Fibroblast of pulmonary artery (primary cell): ENCODE measurements at regions not wholly inside any gene's neighbourhood (a gene's known extent, or its start where the extent isn't known, plus 50 kb on each side); places are given as distances from the start of the nearest gene placed in this dataset.
A peak's percentile ranks its signal among the peaks of the same experiment; 100 is the strongest.

Experiments used
- DNase-seq: peaks from one replicate; pipeline ENCODE4 v3.0.0-alpha.2; 2010; ENCODE audit warnings: low read depth
- H3K4me3 ChIP-seq: replicated peaks from 2 replicates; pipeline ENCODE4 v1.5.1; 2011; ENCODE audit warnings: low read depth, mild to moderate bottlenecking, control low read depth, low read length, moderate library complexity
- TF ChIP-seq, protein P1 (sequence below): IDR thresholded peaks from 2 replicates; pipeline ENCODE4 v1.5.1; 2011; ENCODE audit warnings: mild to moderate bottlenecking, control low read depth, low read length, inconsistent platforms; ENCODE audit errors: missing control alignments

DNA sequence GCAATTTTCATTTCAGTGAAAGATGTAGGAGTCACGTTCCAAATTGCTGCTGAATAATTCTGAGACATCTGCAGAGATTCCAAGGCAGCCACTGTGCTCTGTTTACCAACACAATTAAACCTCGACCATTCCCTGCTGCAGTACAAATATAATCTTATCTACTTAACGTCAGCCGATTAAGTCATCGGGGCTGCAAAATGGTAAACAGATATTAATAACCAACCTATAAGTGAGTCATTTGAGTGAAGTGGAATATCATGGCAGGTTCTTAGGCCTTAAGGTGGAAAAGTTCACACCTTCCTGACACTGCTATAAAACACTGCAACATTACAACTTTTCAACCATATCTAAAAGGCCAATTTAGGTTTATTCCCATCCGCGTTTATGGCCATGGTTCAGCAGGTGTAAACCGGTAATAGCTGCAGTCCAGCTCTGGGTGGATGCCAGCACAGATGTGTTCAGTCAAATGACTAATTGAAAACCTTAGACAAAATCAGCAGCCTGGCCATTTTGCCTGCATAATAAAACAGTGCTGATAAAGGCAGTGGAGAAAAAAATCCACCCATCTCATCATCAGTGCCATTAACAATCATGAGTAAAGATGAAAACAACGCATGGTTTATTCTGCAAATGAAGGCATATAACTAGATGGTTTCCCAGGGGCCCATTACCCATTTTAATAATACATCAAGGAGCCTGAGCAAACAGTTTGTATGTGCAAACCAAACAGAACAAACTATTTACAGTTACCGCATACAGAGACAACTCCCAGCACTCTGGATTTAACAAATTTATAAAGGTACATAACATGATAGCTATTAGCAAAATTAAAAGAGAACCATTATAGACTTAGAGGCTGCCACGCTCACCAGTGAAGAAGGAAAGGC is 202.9 kb upstream of the IRX3 start:
- no peak overlapping the region for H3K4me3 ChIP-seq
- peak; percentile 34 for DNase-seq

DNA sequence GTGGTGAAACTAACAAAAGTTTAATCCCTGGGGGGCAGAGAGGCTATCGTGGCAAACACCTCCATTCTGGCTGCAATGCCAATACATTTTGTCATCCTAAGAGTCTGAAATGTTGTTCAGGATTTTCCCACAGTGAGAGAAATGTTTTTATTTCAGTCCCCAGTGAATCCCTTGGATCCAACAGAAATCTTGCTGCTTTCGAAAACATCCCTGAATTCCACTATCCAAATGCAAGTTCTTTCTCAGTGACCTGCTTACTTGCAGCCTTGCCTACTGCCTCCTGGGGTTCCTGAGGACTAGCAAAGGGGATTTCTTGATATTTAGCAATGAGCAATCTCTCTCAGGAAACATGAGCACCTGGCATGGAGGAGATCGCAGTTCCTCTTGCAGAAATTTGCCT is 202.1 kb upstream of the IRX3 start:
- TF ChIP-seq, protein P1, sequence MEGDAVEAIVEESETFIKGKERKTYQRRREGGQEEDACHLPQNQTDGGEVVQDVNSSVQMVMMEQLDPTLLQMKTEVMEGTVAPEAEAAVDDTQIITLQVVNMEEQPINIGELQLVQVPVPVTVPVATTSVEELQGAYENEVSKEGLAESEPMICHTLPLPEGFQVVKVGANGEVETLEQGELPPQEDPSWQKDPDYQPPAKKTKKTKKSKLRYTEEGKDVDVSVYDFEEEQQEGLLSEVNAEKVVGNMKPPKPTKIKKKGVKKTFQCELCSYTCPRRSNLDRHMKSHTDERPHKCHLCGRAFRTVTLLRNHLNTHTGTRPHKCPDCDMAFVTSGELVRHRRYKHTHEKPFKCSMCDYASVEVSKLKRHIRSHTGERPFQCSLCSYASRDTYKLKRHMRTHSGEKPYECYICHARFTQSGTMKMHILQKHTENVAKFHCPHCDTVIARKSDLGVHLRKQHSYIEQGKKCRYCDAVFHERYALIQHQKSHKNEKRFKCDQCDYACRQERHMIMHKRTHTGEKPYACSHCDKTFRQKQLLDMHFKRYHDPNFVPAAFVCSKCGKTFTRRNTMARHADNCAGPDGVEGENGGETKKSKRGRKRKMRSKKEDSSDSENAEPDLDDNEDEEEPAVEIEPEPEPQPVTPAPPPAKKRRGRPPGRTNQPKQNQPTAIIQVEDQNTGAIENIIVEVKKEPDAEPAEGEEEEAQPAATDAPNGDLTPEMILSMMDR = no peak
- no peak for DNase-seq
- no peak overlapping the region for H3K4me3 ChIP-seq

More for the DNA sequence above, 202.9 kb upstream of the IRX3 start:
- TF ChIP-seq, protein P1 = no peak

- DNase-seq = no peak
- H3K4me3 ChIP-seq = no peak overlapping the region
- TF ChIP-seq, protein P1 = no peak
Measured at GRCh38 chr16:54487933-54488332, 201.3 kb upstream of the IRX3 start.

DNA sequence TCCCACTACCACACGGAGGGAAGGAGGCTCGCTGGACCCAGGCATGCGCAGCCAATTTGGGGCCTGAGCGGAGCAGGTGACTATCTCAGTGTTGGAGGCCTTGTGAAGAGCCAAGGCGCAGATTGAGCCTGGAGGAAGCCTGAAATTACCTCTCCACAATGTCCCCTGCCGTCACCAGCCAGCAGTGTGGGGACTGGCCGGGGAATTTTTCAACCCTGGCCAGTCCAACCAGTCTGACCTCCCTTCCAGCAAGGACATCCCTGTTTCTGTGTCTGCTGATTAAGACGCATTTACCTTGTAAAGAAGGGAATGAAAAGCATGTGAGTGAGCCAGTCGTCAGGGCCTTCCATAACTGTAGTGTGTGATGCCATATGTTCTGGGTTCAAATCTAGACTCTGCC is 198.1 kb upstream of the IRX3 start:
- no peak overlapping the region for H3K4me3 ChIP-seq
- no peak for DNase-seq
- TF ChIP-seq, protein P1 = no peak

GRCh38 chr16:54482892-54483574 is 196.4 kb upstream of the IRX3 start:
- TF ChIP-seq, protein P1 = no peak
- no peak overlapping the region for H3K4me3 ChIP-seq
- DNase-seq = no peak

DNA sequence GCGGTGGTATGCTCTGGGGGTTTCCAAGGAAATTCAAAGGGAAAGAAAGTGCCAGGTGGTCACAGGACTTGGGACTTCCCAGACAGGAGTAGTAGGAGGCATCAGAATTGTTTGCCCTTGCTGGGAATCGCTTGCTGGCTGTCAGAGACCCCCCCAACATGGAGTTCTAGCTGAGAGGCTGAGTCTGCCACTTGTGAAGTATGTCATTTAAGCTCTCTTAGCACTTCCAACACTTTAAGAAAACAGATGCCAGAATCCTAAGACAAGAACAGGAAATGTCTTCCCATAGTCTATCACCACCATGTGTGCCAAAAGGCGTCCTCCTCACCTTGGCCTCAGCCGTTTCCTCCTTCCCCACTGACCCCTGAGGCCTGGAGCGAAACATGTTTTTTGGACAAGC is 193.8 kb upstream of the IRX3 start:
- no peak overlapping the region for H3K4me3 ChIP-seq
- TF ChIP-seq, protein P1 = no peak
- DNase-seq = no peak
